Transverse colon (tissue), 4 donors: ENCODE measurements at regions not wholly inside any gene's neighbourhood (a gene's known extent, or its start where the extent isn't known, plus 50 kb on each side); places are given as distances from the start of the nearest gene placed in this dataset.

ENCODE experiments used
- DNase-seq: peaks from one replicate; pipeline ENCODE4 v3.0.0-alpha.2; 2019
- H3K27ac ChIP-seq, 4 donors: fragments of 200-600 bp; sonication (generic); 2 replicates each; pipeline ENCODE4 v1.5.1; 2016 to 2018; ENCODE audit warnings: inconsistent platforms in 4 of 4
- H3K27me3 ChIP-seq: fragments of 200-600 bp; sonication (generic); 2 replicates; pipeline ENCODE4 v1.5.1; 2017; ENCODE audit warnings: inconsistent platforms
- H3K36me3 ChIP-seq, 4 donors: fragments of 200-600 bp; sonication (generic); 2 replicates each; pipeline ENCODE4 v1.5.1; 2017 to 2019; ENCODE audit warnings: inconsistent platforms in 4 of 4
- H3K4me1 ChIP-seq, 4 donors: fragments of 200-600 bp; sonication (generic); 2 replicates each; pipeline ENCODE4 v1.5.1; 2017 to 2020; ENCODE audit warnings: inconsistent platforms in 4 of 4
- H3K4me3 ChIP-seq, 4 donors: fragments of 200-600 bp; sonication (generic); 1 replicate in 1 of 4; 2 replicates in 3 of 4; pipeline versions ENCODE4 v1.5.1 to v1.6.1; 2017 to 2019; ENCODE audit warnings: inconsistent platforms in 4 of 4
- H3K9me3 ChIP-seq, 2 donors: fragments of 200-600 bp; sonication (generic); 2 replicates each; pipeline ENCODE4 v1.5.1; 2017 to 2019; ENCODE audit warnings: inconsistent platforms in 2 of 2
- CTCF ChIP-seq, 5 experiments: fragments of 200-600 bp in 3 of 5; fragments of 450-650 bp in 2 of 5; sonication (generic) in 3 of 5; IDR thresholded peaks; 1 replicate in 2 of 5; 2 replicates in 3 of 5; pipeline ENCODE4 v1.5.1; 2016 to 2017; ENCODE audit warnings: antibody characterized with exemption in 5 of 5, inconsistent platforms in 3 of 5, mild to moderate bottlenecking in 2 of 5, moderate library complexity in 1 of 5
- EP300 ChIP-seq: sonication (generic); formaldehyde crosslinking; IDR thresholded peaks from one replicate; pipeline ENCODE4 v1.6.1; 2017; ENCODE audit warnings: antibody characterized with exemption, low read depth
- POLR2A ChIP-seq: fragments of 450-650 bp; IDR thresholded peaks from one replicate; pipeline ENCODE4 v1.6.1; 2016; ENCODE audit warnings: antibody characterized with exemption, mild to moderate bottlenecking, moderate library complexity
- POLR2AphosphoS5 ChIP-seq, 3 donors: sonication (generic); formaldehyde crosslinking; IDR thresholded peaks; one replicate each; pipeline ENCODE4 v1.6.1; 2016; ENCODE audit warnings: antibody characterized with exemption in 3 of 3
- WGBS, 2 donors: methylation state at CpG; one replicate each; pipeline ENCODE4 v1.1.5; 2018; ENCODE audit warnings: low coverage in 1 of 2; 5-methylcytosine and 5-hydroxymethylcytosine counted together
- in situ Hi-C, 4 donors: fragments of 200-750 bp; cut with MboI; loops; one replicate each; pipeline versions ENCODE4 v1.15.0 to v1.15.1; 2017; ENCODE audit warnings: low sequenced_read_pairs in 3 of 4, low pct_ligation_motif_present in 1 of 4, low pct_unique_long_range_greater_than_20kb in 1 of 4
- intact Hi-C: fragments of 100-400 bp; cut with DNase I; formaldehyde crosslinking; loops from one replicate; pipeline ENCODE4 v1.15.1; 2023; ENCODE audit warnings: low total_unique reads

DNA sequence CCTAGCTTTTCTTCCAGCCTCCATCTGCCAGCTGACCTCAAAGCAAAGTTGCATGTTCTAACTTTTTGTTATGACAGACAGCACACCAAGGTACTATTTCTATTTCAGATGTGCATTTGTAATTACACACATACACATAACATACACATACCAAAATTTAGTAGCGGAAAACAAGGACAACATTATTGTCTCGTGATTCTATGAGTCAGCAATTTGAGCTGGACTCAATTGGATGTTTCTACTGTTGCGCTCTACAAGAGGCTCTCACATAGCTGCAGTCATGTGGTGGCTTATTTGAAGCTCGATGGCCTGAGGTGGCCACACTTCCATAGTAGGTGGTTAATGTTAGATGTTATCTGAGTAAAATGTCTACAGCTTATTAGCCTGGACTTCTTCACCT is 1010.1 kb upstream of the B3GALT2 start:
- TF ChIP-seq POLR2A (no peak), CTCF (IDR thresholded peaks at IDR 0.05) (no peak), POLR2AphosphoS5 (IDR thresholded peaks at IDR 0.05) (no peak), EP300 (no peak)
- H3K4me1 ChIP-seq = no peaks in the 10 kb centered on the region
- WGBS, 2 donors = 87 to 92% methylated on average over 4 of the region's 4 CpGs

DNA sequence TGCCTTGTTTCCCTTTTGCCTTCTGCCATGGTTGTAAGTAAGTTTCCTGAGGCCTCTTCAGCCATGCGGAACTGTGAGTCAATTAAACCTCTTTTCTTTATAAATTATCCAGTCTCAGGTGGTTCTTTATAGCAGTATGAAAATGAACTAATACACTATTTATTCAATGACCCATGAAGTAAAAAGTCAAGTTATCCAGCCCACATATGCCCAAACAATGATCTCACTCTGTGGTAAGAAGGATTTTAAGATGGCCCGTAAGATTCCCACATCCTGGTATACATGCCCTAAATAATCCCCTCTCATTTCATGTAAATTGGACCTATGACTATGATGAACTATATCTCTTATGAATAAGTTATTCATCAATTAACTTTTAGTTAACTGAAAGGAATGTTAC is 1008.3 kb upstream of the B3GALT2 start:
- intact Hi-C loops (no loop called here), in situ Hi-C loops (no loop called here)
- H3K9me3 ChIP-seq = no peaks in the 10 kb centered on the region
- DNase-seq = no peak
- WGBS, 2 donors = 94 to 100% methylated on average over 2 of the region's 2 CpGs
- no peak for TF ChIP-seq CTCF (IDR thresholded peaks at IDR 0.05)
- no peaks in the 10 kb centered on the region for H3K27me3 ChIP-seq
- H3K4me1 ChIP-seq = no peaks in the 10 kb centered on the region
- no peak overlapping the region for H3K4me3 ChIP-seq
- no peak overlapping the region for H3K27ac ChIP-seq
- H3K36me3 ChIP-seq = no peaks in the 10 kb centered on the region

More for the DNA sequence above, 1010.1 kb upstream of the B3GALT2 start:
- H3K4me3 ChIP-seq = no peak overlapping the region
- in situ Hi-C loops = no loop called here
- no peak for DNase-seq
- intact Hi-C loops = no loop called here
- no peaks in the 10 kb centered on the region for H3K36me3 ChIP-seq
- no peaks in the 10 kb centered on the region for H3K27me3 ChIP-seq
- H3K27ac ChIP-seq = no peak overlapping the region
- H3K9me3 ChIP-seq = no peaks in the 10 kb centered on the region

DNA sequence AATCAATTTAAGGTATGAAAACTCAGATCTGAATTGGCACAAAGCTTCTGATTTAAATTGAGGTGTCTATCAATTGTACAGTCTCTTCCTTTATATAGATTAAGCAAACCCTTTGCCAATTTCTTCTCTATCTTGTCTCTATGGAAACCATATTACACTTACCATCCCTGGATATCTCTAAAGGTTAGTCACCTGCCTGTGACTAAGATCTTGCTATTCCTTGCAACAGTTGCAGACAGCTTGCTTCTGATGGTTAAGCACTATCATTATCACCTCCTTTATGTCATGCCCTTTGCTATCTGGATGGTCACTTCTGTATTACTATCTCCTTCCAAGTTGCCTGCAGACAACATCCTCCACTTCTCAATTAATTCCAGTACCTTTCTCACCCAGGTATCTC is 998.6 kb upstream of the B3GALT2 start:
- no peaks in the 10 kb centered on the region for H3K9me3 ChIP-seq
- intact Hi-C loops (no loop called here), in situ Hi-C loops (no loop called here)
- no peaks in the 10 kb centered on the region for H3K36me3 ChIP-seq
- H3K4me3 ChIP-seq = no peak overlapping the region
- H3K4me1 ChIP-seq = no peaks in the 10 kb centered on the region
- no peak overlapping the region for H3K27ac ChIP-seq
- DNase-seq = no peak
- H3K27me3 ChIP-seq = no peaks in the 10 kb centered on the region
- no peak for TF ChIP-seq EP300
- no peak for TF ChIP-seq POLR2A
- no peak for TF ChIP-seq POLR2AphosphoS5 (IDR thresholded peaks at IDR 0.05)
- no peak for TF ChIP-seq CTCF (IDR thresholded peaks at IDR 0.05)

- no peaks in the 10 kb centered on the region for H3K9me3 ChIP-seq
- no peaks in the 10 kb centered on the region for H3K36me3 ChIP-seq
- DNase-seq = no peak
- H3K4me1 ChIP-seq = no peaks in the 10 kb centered on the region
- H3K27ac ChIP-seq = no peak overlapping the region
- no peaks in the 10 kb centered on the region for H3K27me3 ChIP-seq
- TF ChIP-seq POLR2A = no peak
- TF ChIP-seq EP300 = no peak
- no peak for TF ChIP-seq CTCF (IDR thresholded peaks at IDR 0.05)
- TF ChIP-seq POLR2AphosphoS5 (IDR thresholded peaks at IDR 0.05) = no peak
- no peak overlapping the region for H3K4me3 ChIP-seq
- intact Hi-C loops = no loop called here
- in situ Hi-C loops = no loop called here
Measured at GRCh38 chr1:194184425-194184824, 998.0 kb upstream of the B3GALT2 start.
